Astrocyte (in vitro differentiated cells and primary cell): ENCODE measurements at regions not wholly inside any gene's neighbourhood (a gene's known extent, or its start where the extent isn't known, plus 50 kb on each side); places are given as distances from the start of the nearest gene placed in this dataset.

Experiments
- DNase-seq: peaks from one replicate; pipeline ENCODE4 v3.0.0-alpha.2; 2010; ENCODE audit warnings: low read depth
- FAIRE-seq: peaks from 2 replicates; lab custom pipeline; 2011; peaks lifted over from hg19 to GRCh38; lab: Jason Lieb, UNC
- H2AFZ ChIP-seq: 2 replicates; pipeline ENCODE4 v1.6.0; 2012; ENCODE audit warnings: low read depth, low read length, inconsistent platforms
- H3K27ac ChIP-seq: 2 replicates; pipeline ENCODE4 v1.5.1; 2011; ENCODE audit warnings: low read depth, low read length, inconsistent platforms
- H3K27me3 ChIP-seq: 2 replicates; pipeline ENCODE4 v1.6.0; 2011; ENCODE audit warnings: low read length, inconsistent platforms; ENCODE audit not compliant: insufficient read depth
- H3K36me3 ChIP-seq: 2 replicates; pipeline ENCODE4 v1.5.1; 2011; ENCODE audit warnings: low read length, inconsistent platforms; ENCODE audit not compliant: insufficient read depth
- H3K4me1 ChIP-seq: 2 replicates; pipeline ENCODE4 v1.5.1; 2011; ENCODE audit warnings: low read length, inconsistent platforms; ENCODE audit not compliant: insufficient read depth
- H3K4me2 ChIP-seq: 2 replicates; pipeline ENCODE4 v1.6.0; 2012; ENCODE audit warnings: low read length, inconsistent platforms
- H3K4me3 ChIP-seq: 2 replicates; pipeline ENCODE4 v1.5.1; 2011; ENCODE audit warnings: low read depth, mild to moderate bottlenecking, low read length, inconsistent platforms; ENCODE audit not compliant: insufficient read depth
- H3K79me2 ChIP-seq: 2 replicates; pipeline ENCODE4 v1.6.0; 2012; ENCODE audit warnings: mild to moderate bottlenecking, low read length, inconsistent platforms; ENCODE audit not compliant: insufficient read depth
- H3K9ac ChIP-seq: 2 replicates; pipeline ENCODE4 v1.6.0; 2012; ENCODE audit warnings: mild to moderate bottlenecking, low read length, inconsistent platforms
- H3K9me3 ChIP-seq: 2 replicates; pipeline ENCODE4 v1.5.1; 2012; ENCODE audit warnings: low read depth, mild to moderate bottlenecking, low read length, inconsistent platforms; ENCODE audit not compliant: insufficient read depth
- H4K20me1 ChIP-seq: 2 replicates; pipeline ENCODE4 v1.6.0; 2012; ENCODE audit warnings: low read length, inconsistent platforms; ENCODE audit not compliant: insufficient read depth
- H3K27ac Mint-ChIP-seq: one replicate; pipeline ENCODE4 v1.8.0; 2021; ENCODE audit warnings: mild to moderate bottlenecking, mixed read lengths; ENCODE audit not compliant: unreplicated experiment
- H3K27me3 Mint-ChIP-seq: one replicate; pipeline ENCODE4 v1.8.0; 2021; ENCODE audit warnings: low read depth, mixed read lengths; ENCODE audit not compliant: unreplicated experiment
- H3K36me3 Mint-ChIP-seq: one replicate; pipeline ENCODE4 v1.8.0; 2021; ENCODE audit warnings: low read depth, mixed read lengths; ENCODE audit not compliant: unreplicated experiment
- H3K4me1 Mint-ChIP-seq: one replicate; pipeline ENCODE4 v1.8.0; 2021; ENCODE audit warnings: low read depth, mixed read lengths; ENCODE audit not compliant: unreplicated experiment
- H3K4me3 Mint-ChIP-seq: one replicate; pipeline ENCODE4 v1.8.0; 2021; ENCODE audit warnings: mild to moderate bottlenecking, moderate library complexity, mixed read lengths; ENCODE audit not compliant: unreplicated experiment
- H3K9me3 Mint-ChIP-seq: one replicate; pipeline ENCODE4 v1.8.0; 2021; ENCODE audit warnings: mild to moderate bottlenecking, mixed read lengths; ENCODE audit not compliant: unreplicated experiment
- EZH2 ChIP-seq: IDR thresholded peaks from 2 replicates; pipeline ENCODE4 v1.6.1; 2012; ENCODE audit warnings: mild to moderate bottlenecking, low read length, inconsistent platforms; ENCODE audit not compliant: insufficient read depth
- TF ChIP-seq, protein P1 (sequence below): IDR thresholded peaks from 2 replicates; pipeline ENCODE4 v1.5.1; 2011; ENCODE audit warnings: low read depth, mild to moderate bottlenecking, inconsistent platforms, low read length, moderate library complexity; ENCODE audit not compliant: insufficient read depth

GRCh38 chr2:18841248-18842150 lies 252.1 kb upstream of the NT5C1B start:
- H3K27me3 Mint-ChIP-seq = peaks cover 28% of the 10 kb centered on the region
- Histone ChIP-seq H3K4me2 (no peak overlapping the region), H2AFZ (no peak overlapping the region), H3K27ac (no peak overlapping the region), H3K27me3 (no peaks in the 10 kb centered on the region), H4K20me1 (no peaks in the 10 kb centered on the region), H3K79me2 (no peaks in the 10 kb centered on the region), H3K9ac (no peak overlapping the region), H3K4me3 (no peak overlapping the region), H3K4me1 (no peaks in the 10 kb centered on the region), H3K36me3 (no peaks in the 10 kb centered on the region), H3K9me3 (no peaks in the 10 kb centered on the region)
- FAIRE-seq (no peak), DNase-seq (no peak)
- TF ChIP-seq, protein P1, sequence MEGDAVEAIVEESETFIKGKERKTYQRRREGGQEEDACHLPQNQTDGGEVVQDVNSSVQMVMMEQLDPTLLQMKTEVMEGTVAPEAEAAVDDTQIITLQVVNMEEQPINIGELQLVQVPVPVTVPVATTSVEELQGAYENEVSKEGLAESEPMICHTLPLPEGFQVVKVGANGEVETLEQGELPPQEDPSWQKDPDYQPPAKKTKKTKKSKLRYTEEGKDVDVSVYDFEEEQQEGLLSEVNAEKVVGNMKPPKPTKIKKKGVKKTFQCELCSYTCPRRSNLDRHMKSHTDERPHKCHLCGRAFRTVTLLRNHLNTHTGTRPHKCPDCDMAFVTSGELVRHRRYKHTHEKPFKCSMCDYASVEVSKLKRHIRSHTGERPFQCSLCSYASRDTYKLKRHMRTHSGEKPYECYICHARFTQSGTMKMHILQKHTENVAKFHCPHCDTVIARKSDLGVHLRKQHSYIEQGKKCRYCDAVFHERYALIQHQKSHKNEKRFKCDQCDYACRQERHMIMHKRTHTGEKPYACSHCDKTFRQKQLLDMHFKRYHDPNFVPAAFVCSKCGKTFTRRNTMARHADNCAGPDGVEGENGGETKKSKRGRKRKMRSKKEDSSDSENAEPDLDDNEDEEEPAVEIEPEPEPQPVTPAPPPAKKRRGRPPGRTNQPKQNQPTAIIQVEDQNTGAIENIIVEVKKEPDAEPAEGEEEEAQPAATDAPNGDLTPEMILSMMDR = no peak
- TF ChIP-seq EZH2 = no peak
- no peak overlapping the region for H3K27ac Mint-ChIP-seq
- no peaks in the 10 kb centered on the region for H3K4me1 Mint-ChIP-seq
- H3K4me3 Mint-ChIP-seq = no peak overlapping the region
- peaks cover 1% of the 10 kb centered on the region for H3K9me3 Mint-ChIP-seq
- H3K36me3 Mint-ChIP-seq = peaks cover 2% of the 10 kb centered on the region

DNA sequence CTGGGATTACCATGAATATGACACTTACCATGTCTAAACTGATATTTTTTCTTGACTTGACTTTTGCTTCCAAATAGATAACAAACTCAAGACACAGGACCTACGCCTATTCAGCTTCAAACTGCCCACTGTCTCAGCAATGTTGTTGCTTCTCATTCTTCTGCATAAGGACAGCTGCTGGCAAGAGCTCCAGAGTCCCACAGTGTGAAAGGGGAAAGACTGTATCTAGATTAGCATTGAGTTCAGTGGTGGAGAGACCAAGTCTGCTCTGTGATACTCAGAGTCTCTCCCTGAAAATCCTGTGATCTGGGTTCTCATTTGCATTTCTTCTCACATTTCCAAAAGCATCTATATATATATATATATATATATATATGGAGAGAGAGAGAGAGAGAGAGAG lies 247.9 kb upstream of the NT5C1B start:
- Histone ChIP-seq H3K4me3 (no peak overlapping the region), H3K4me1 (peaks cover 10% of the 10 kb centered on the region), H4K20me1 (no peaks in the 10 kb centered on the region), H3K27ac (no peak overlapping the region), H3K9me3 (no peaks in the 10 kb centered on the region), H3K36me3 (no peaks in the 10 kb centered on the region), H2AFZ (no peak overlapping the region), H3K79me2 (no peaks in the 10 kb centered on the region), H3K9ac (no peak overlapping the region), H3K4me2 (no peak overlapping the region), H3K27me3 (no peaks in the 10 kb centered on the region)
- H3K4me3 Mint-ChIP-seq = no peak overlapping the region
- no peak overlapping the region for H3K27ac Mint-ChIP-seq
- TF ChIP-seq, protein P1 = no peak
- H3K27me3 Mint-ChIP-seq = peaks cover 11% of the 10 kb centered on the region
- DNase-seq = no peak
- H3K4me1 Mint-ChIP-seq = peaks cover 2% of the 10 kb centered on the region
- no peak for FAIRE-seq
- H3K36me3 Mint-ChIP-seq = peaks cover 2% of the 10 kb centered on the region
- peaks cover 1% of the 10 kb centered on the region for H3K9me3 Mint-ChIP-seq

GRCh38 chr2:18836436-18836835 lies 247.1 kb upstream of the NT5C1B start:
- H2AFZ ChIP-seq = no peak overlapping the region
- no peaks in the 10 kb centered on the region for H3K36me3 ChIP-seq
- no peaks in the 10 kb centered on the region for H4K20me1 ChIP-seq
- no peak overlapping the region for H3K4me3 Mint-ChIP-seq
- DNase-seq (no peak), FAIRE-seq (no peak)
- no peak overlapping the region for H3K27ac Mint-ChIP-seq
- H3K9me3 ChIP-seq = no peaks in the 10 kb centered on the region
- H3K79me2 ChIP-seq = no peaks in the 10 kb centered on the region
- no peaks in the 10 kb centered on the region for H3K27me3 ChIP-seq
- no peak overlapping the region for H3K4me3 ChIP-seq
- peaks cover 16% of the 10 kb centered on the region for H3K4me1 ChIP-seq
- TF ChIP-seq EZH2 = no peak
- TF ChIP-seq, protein P1 = no peak
- H3K4me2 ChIP-seq = no peak overlapping the region
- H3K4me1 Mint-ChIP-seq = peaks cover 2% of the 10 kb centered on the region
- no peak overlapping the region for H3K9ac ChIP-seq
- peaks cover 5% of the 10 kb centered on the region for H3K27me3 Mint-ChIP-seq
- peaks cover 1% of the 10 kb centered on the region for H3K9me3 Mint-ChIP-seq
- no peak overlapping the region for H3K27ac ChIP-seq
- peaks cover 2% of the 10 kb centered on the region for H3K36me3 Mint-ChIP-seq
